SKM-1 (cell line): ENCODE measurements at regions not wholly inside any gene's neighbourhood (a gene's known extent, or its start where the extent isn't known, plus 50 kb on each side); places are given as distances from the start of the nearest gene placed in this dataset.
"Not testable (repeated sequence)": the region's sequence is repeated elsewhere in the genome, so short reads cannot be mapped to it uniquely, and the experiment has no call there.

ENCODE experiments used
- DNase-seq: peaks from one replicate; lab custom pipeline; 2025; ENCODE audit not compliant: unreplicated experiment; lab: John Stamatoyannopoulos, UW

GRCh38 chr1:95863086-95863485 lies 629.1 kb downstream of the RWDD3 start:
- DNase-seq: no peak

- DNase-seq: no peak
These were observed 631.8 kb downstream of the RWDD3 start for GRCh38 chr1:95865769-95866168.

- no peak for DNase-seq
These were observed 642.3 kb downstream of the RWDD3 start for GRCh38 chr1:95876276-95876675.

- DNase-seq: no peak
These were observed 645.6 kb downstream of the RWDD3 start for GRCh38 chr1:95879498-95880050.

- no peak for DNase-seq
These were observed 655.0 kb downstream of the RWDD3 start for GRCh38 chr1:95888941-95889390.

- no peak for DNase-seq
These were observed 655.4 kb downstream of the RWDD3 start for GRCh38 chr1:95889400-95889799.

- DNase-seq: no peak
These were observed 659.9 kb downstream of the RWDD3 start for GRCh38 chr1:95893921-95894320.

GRCh38 chr1:95903060-95903459 lies 669.0 kb downstream of the RWDD3 start:
- DNase-seq: no peak

GRCh38 chr1:95905818-95906395 lies 671.9 kb downstream of the RWDD3 start:
- no peak for DNase-seq

- DNase-seq: not testable (repeated sequence)
These were observed 677.7 kb downstream of the RWDD3 start for GRCh38 chr1:95911739-95912138.

- DNase-seq: no peak
These were observed 682.6 kb downstream of the RWDD3 start for GRCh38 chr1:95916616-95917015.

GRCh38 chr1:95924684-95925083 lies 690.7 kb downstream of the RWDD3 start:
- DNase-seq: no peak

- no peak for DNase-seq
These were observed 692.3 kb downstream of the RWDD3 start for GRCh38 chr1:95926331-95926730.

GRCh38 chr1:95927061-95927460 lies 693.1 kb downstream of the RWDD3 start:
- no peak for DNase-seq

- no peak for DNase-seq
These were observed 701.7 kb downstream of the RWDD3 start for GRCh38 chr1:95935719-95936118.

- DNase-seq: no peak
These were observed 707.2 kb downstream of the RWDD3 start for GRCh38 chr1:95941121-95941798.

- no peak for DNase-seq
These were observed 714.0 kb downstream of the RWDD3 start for GRCh38 chr1:95948023-95948422.

GRCh38 chr1:95951371-95952102 lies 717.5 kb downstream of the RWDD3 start:
- DNase-seq: no peak

GRCh38 chr1:95953015-95953414 lies 719.0 kb downstream of the RWDD3 start:
- DNase-seq: no peak

GRCh38 chr1:95954585-95954984 lies 720.6 kb downstream of the RWDD3 start:
- no peak for DNase-seq

GRCh38 chr1:95956215-95956614 lies 722.2 kb downstream of the RWDD3 start:
- no peak for DNase-seq

GRCh38 chr1:95957748-95958147 lies 723.7 kb downstream of the RWDD3 start:
- DNase-seq: no peak
